Ishikawa (cell line): ENCODE measurements at regions not wholly inside any gene's neighbourhood (a gene's known extent, or its start where the extent isn't known, plus 50 kb on each side); places are given as distances from the start of the nearest gene placed in this dataset.

ENCODE experiments used
- FOXM1 ChIP-seq: IDR thresholded peaks from 2 replicates; pipeline ENCODE4 v1.6.1; 2012; ENCODE audit warnings: low read depth, borderline replicate concordance
- ZBTB7A ChIP-seq: IDR thresholded peaks from 2 replicates; pipeline ENCODE4 v1.6.1; 2012; ENCODE audit warnings: low read depth

GRCh38 chr4:12579172-12579571 lies 905.0 kb downstream of the RAB28 start:
- TF ChIP-seq ZBTB7A (no peak), FOXM1 (no peak)
